Ovary (tissue), 7 donors: ENCODE measurements at regions not wholly inside any gene's neighbourhood (a gene's known extent, or its start where the extent isn't known, plus 50 kb on each side); places are given as distances from the start of the nearest gene placed in this dataset.

Experiments used
- DNase-seq, 5 donors: peaks; one replicate each; pipeline ENCODE4 v3.0.0-alpha.2; 2019 to 2020
- H3K27ac ChIP-seq, 2 donors: fragments of 200-600 bp; one replicate each; pipeline versions ENCODE4 v1.5.1 to v1.8.0; 2019 to 2022
- H3K27me3 ChIP-seq: fragments of 200-600 bp; one replicate; pipeline ENCODE4 v1.8.0; 2022
- H3K36me3 ChIP-seq: fragments of 200-600 bp; sonication (generic); one replicate; pipeline ENCODE4 v1.5.1; 2019
- H3K4me1 ChIP-seq: one replicate; pipeline ENCODE4 v1.8.1; 2013; ENCODE audit warnings: mild to moderate bottlenecking, moderate library complexity; ENCODE audit not compliant: insufficient read depth
- H3K4me3 ChIP-seq: fragments of 200-600 bp; sonication (generic); one replicate; pipeline ENCODE4 v1.5.1; 2017
- H3K9me3 ChIP-seq, 2 donors: fragments of 200-600 bp in 1 of 2; sonication (generic) in 1 of 2; one replicate each; pipeline versions ENCODE4 v1.5.1 to v1.8.1; 2013 to 2019; ENCODE audit warnings: mild to moderate bottlenecking in 1 of 2, moderate library complexity in 1 of 2
- EP300 ChIP-seq: sonication (generic); formaldehyde crosslinking; IDR thresholded peaks from one replicate; pipeline ENCODE4 v1.6.1; 2017; ENCODE audit warnings: antibody characterized with exemption
- POLR2A ChIP-seq: fragments of 450-650 bp; IDR thresholded peaks from one replicate; pipeline ENCODE4 v1.6.1; 2017; ENCODE audit warnings: antibody characterized with exemption, mild to moderate bottlenecking, moderate library complexity
- WGBS, 3 donors: extraction: QIAGEN DNeasy Blood & Tissue Kit in 1 of 3; methylation state at CpG; one replicate each; pipeline versions ENCODE4 v1.1.5 to v1.1.7; 2013 to 2017; 5-methylcytosine and 5-hydroxymethylcytosine counted together
- intact Hi-C, 4 donors: fragments of 100-400 bp; cut with DNase I; formaldehyde crosslinking; loops; one replicate each; pipeline versions ENCODE4 v1.11.0 to v1.15.1; 2022 to 2023
- TF ChIP-seq, protein P1 (sequence below), 3 donors: fragments of 450-650 bp in 2 of 3; fragments of 200-600 bp in 1 of 3; IDR thresholded peaks; one replicate each; pipeline versions ENCODE4 v1.5.1 to v1.8.0; 2016 to 2022; ENCODE audit warnings: antibody characterized with exemption in 3 of 3, mild to moderate bottlenecking in 1 of 3
- donor health status: DM: no; HTN: no; CAD: no; lungs with moderate emphysema.
- donor health status: DM: no; HTN: no; CAD: no.
- donor health status: Bipolar disorder and iron deficiency.
- donor health status: DM: no; HTN: no; CAD: no.
- donor health status: DM: yes; HTN: yes; CAD: no.

DNA sequence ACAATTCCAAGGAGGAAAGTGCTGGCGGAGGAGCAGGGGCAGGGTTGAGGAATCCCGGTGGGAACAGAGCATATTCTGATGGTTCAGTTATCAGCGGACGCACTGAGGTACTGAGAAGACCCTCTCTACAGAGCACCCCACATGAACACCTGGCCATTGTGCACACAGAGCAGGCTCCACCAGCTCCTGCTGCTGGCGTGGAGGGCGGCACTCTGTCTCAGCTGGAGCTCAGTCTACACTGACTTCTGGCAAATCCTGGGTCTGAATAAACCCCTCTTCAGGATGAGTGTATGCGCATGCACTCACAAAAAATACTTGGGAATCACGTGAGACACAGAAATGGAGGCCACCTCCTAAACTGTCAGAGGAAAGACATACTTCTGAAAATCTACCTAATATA is 114.4 kb upstream of the IRS2 start:
- intact Hi-C loops = no loop called here
- no peaks in the 10 kb centered on the region for H3K4me1 ChIP-seq
- no peak for DNase-seq
- no peak overlapping the region for H3K4me3 ChIP-seq
- H3K9me3 ChIP-seq = no peaks in the 10 kb centered on the region
- H3K27ac ChIP-seq = no peak overlapping the region
- H3K36me3 ChIP-seq = no peaks in the 10 kb centered on the region
- no peaks in the 10 kb centered on the region for H3K27me3 ChIP-seq
- TF ChIP-seq, protein P1, sequence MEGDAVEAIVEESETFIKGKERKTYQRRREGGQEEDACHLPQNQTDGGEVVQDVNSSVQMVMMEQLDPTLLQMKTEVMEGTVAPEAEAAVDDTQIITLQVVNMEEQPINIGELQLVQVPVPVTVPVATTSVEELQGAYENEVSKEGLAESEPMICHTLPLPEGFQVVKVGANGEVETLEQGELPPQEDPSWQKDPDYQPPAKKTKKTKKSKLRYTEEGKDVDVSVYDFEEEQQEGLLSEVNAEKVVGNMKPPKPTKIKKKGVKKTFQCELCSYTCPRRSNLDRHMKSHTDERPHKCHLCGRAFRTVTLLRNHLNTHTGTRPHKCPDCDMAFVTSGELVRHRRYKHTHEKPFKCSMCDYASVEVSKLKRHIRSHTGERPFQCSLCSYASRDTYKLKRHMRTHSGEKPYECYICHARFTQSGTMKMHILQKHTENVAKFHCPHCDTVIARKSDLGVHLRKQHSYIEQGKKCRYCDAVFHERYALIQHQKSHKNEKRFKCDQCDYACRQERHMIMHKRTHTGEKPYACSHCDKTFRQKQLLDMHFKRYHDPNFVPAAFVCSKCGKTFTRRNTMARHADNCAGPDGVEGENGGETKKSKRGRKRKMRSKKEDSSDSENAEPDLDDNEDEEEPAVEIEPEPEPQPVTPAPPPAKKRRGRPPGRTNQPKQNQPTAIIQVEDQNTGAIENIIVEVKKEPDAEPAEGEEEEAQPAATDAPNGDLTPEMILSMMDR (IDR thresholded peaks at IDR 0.05) = no peak
- TF ChIP-seq EP300 (no peak), POLR2A (no peak)
- whole genome bisulfite sequencing, 3 donors = 37 to 63% (median 58%) methylated on average over 8 of the region's 8 CpGs

DNA sequence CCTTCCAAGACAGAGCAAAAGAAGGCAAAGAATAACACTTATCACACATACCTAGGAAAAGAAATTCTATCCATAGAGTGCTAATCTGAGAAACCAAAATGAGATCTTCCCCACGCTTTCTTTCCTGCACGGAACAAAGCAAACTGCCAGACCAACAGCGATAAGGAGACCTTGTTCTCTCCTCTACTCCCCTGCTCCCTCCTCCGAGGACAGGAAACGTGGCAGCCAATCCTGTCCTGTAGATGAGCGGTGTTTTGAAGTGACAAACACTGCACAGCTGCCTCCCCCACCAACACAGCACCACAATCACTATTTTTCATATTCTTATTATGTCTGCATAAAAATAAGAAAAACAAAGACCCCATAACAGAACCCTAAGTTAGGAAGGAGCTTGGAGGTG is 113.9 kb upstream of the IRS2 start:
- intact Hi-C loops = no loop called here
- no peaks in the 10 kb centered on the region for H3K4me1 ChIP-seq
- no peak overlapping the region for H3K27ac ChIP-seq
- H3K27me3 ChIP-seq = no peaks in the 10 kb centered on the region
- H3K4me3 ChIP-seq = no peak overlapping the region
- H3K9me3 ChIP-seq = no peaks in the 10 kb centered on the region
- WGBS, 3 donors = 1 to 6% (median 2%) methylated on average over 6 of the region's 6 CpGs
- no peak for DNase-seq
- TF ChIP-seq POLR2A (no peak), EP300 (no peak)
- TF ChIP-seq, protein P1 (IDR thresholded peaks at IDR 0.05) = no peak
- H3K36me3 ChIP-seq = no peaks in the 10 kb centered on the region

DNA sequence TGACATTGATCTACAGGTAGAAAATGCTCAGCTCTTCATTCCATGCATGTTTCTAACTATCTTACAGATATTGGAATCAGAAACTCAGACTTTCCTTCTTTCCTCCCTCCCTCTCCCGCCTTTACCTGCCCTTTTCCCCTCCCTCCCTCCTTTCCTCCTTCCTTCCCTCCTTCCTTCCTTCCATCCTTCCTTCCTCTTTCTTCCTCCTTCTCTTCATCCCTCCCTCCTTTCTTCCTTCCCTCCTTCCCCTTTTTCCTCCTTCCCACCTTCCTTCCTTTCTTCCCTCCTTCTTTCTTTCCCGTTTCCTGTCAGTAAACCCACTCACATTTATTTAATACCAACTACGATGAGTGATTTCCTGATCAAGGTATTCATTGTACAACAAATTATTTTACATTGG is 113.4 kb upstream of the IRS2 start:
- intact Hi-C loops = no loop called here
- Histone ChIP-seq H3K4me3 (no peak overlapping the region), H3K9me3 (no peaks in the 10 kb centered on the region), H3K27ac (no peak overlapping the region), H3K4me1 (no peaks in the 10 kb centered on the region), H3K27me3 (no peaks in the 10 kb centered on the region), H3K36me3 (no peaks in the 10 kb centered on the region)
- TF ChIP-seq, protein P1 (IDR thresholded peaks at IDR 0.05) = no peak
- TF ChIP-seq EP300 (no peak), POLR2A (no peak)
- WGBS, 3 donors = 14 to 47% (median 38%) methylated on average over 3 of the region's 3 CpGs
- no peak for DNase-seq

DNA sequence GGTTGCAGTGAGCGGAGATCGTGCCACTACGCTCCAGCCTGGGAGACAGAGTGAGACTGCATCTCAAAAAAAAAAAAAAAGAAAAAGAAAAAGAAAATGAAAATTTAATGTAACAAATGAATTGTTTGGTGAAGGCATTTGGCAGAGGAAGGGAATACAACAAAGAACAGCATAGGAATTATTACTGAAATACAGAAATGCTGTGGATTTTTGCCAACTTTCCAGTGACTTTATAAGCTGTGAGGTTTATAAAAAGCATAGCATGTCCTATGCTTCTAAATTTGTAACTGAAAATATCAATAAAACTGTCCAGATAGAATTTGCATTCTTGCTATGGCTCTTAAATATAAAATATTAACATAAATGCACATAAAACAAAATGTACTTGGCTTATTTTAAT is 112.9 kb upstream of the IRS2 start:
- no peak overlapping the region for H3K27ac ChIP-seq
- 82 to 92% (median 88%) methylated on average over 3 of the region's 3 CpGs for WGBS, 3 donors
- intact Hi-C loops = no loop called here
- H3K9me3 ChIP-seq = no peaks in the 10 kb centered on the region
- no peaks in the 10 kb centered on the region for H3K36me3 ChIP-seq
- no peaks in the 10 kb centered on the region for H3K4me1 ChIP-seq
- TF ChIP-seq, protein P1 (IDR thresholded peaks at IDR 0.05) = no peak
- TF ChIP-seq EP300 (no peak), POLR2A (no peak)
- no peak for DNase-seq
- no peak overlapping the region for H3K4me3 ChIP-seq
- no peaks in the 10 kb centered on the region for H3K27me3 ChIP-seq
